Type B pancreatic cell (in vitro differentiated cells): ENCODE measurements at regions not wholly inside any gene's neighbourhood (a gene's known extent, or its start where the extent isn't known, plus 50 kb on each side); places are given as distances from the start of the nearest gene placed in this dataset.

Source experiments
- DNase-seq: peaks from one replicate; pipeline ENCODE4 v3.0.0; 2021; ENCODE audit warnings: mixed read lengths; ENCODE audit not compliant: unreplicated experiment; ENCODE audit errors: extremely low spot score
- H3K27ac Mint-ChIP-seq: 2 replicates; pipeline ENCODE4 v1.8.0; 2021; ENCODE audit warnings: mild to moderate bottlenecking, mixed read lengths
- H3K27me3 Mint-ChIP-seq: 2 replicates; pipeline ENCODE4 v1.8.0; 2021; ENCODE audit warnings: mixed read lengths
- H3K36me3 Mint-ChIP-seq: 2 replicates; pipeline ENCODE4 v1.8.0; 2021; ENCODE audit warnings: mixed read lengths
- H3K4me1 Mint-ChIP-seq: one replicate; pipeline ENCODE4 v1.8.0; 2021; ENCODE audit warnings: mixed read lengths; ENCODE audit not compliant: unreplicated experiment
- H3K4me3 Mint-ChIP-seq: 2 replicates; pipeline ENCODE4 v1.8.0; 2021; ENCODE audit warnings: mild to moderate bottlenecking, mixed read lengths
- H3K9me3 Mint-ChIP-seq: 2 replicates; pipeline ENCODE4 v1.8.0; 2021; ENCODE audit warnings: mixed read lengths
- TF ChIP-seq, protein P1 (sequence below): fragments of 200-600 bp; sonication (generic); conservative IDR thresholded peaks from 2 replicates; pipeline ENCODE4 v1.5.0; 2021; ENCODE audit warnings: antibody characterized with exemption, mild to moderate bottlenecking

DNA sequence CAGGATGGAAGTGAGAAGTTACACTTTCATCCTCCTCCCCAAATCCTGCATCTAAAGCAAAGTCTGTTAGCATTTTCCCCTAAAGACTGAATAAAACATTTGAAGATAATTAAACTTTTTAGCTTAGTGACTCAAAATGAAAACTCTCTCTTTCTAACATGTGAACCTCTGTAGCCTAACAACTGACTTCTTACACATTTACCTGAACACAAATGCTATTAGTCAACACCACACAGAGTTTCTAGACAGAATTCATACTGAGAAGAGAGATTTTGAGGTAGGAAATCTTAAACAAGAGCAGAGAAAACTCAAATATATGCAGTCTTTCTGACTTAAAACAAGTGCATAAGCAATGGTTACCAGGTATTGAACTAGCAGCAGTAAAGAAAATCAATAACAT lies 149.9 kb upstream of the SMLR1 start:
- H3K27me3 Mint-ChIP-seq: peaks cover 4% of the 10 kb centered on the region
- DNase-seq: no peak

DNA sequence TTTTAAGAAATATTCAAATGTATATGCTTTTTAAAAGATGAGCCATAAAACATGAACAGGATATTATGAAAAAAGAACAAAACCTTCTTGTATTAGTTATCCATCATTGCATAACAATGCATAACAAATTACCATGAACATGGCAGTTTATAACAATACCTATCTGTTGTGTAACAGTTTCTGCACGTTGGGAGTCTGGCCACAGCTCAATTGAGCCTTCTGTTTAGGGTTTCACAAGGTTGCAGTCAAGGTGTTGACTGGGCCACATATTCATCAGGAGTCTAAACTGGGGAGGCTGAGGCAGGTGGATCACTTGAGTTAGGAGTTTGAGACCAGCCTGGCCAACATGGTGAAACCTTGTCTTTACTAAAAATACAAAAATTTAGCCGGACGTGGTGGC lies 149.4 kb upstream of the SMLR1 start:
- H3K27ac Mint-ChIP-seq: no peak overlapping the region
- H3K36me3 Mint-ChIP-seq: no peaks in the 10 kb centered on the region
- H3K4me1 Mint-ChIP-seq: no peaks in the 10 kb centered on the region
- peaks cover 7% of the 10 kb centered on the region for H3K9me3 Mint-ChIP-seq
- DNase-seq: no peak
- H3K4me3 Mint-ChIP-seq: no peak overlapping the region
- TF ChIP-seq, protein P1, sequence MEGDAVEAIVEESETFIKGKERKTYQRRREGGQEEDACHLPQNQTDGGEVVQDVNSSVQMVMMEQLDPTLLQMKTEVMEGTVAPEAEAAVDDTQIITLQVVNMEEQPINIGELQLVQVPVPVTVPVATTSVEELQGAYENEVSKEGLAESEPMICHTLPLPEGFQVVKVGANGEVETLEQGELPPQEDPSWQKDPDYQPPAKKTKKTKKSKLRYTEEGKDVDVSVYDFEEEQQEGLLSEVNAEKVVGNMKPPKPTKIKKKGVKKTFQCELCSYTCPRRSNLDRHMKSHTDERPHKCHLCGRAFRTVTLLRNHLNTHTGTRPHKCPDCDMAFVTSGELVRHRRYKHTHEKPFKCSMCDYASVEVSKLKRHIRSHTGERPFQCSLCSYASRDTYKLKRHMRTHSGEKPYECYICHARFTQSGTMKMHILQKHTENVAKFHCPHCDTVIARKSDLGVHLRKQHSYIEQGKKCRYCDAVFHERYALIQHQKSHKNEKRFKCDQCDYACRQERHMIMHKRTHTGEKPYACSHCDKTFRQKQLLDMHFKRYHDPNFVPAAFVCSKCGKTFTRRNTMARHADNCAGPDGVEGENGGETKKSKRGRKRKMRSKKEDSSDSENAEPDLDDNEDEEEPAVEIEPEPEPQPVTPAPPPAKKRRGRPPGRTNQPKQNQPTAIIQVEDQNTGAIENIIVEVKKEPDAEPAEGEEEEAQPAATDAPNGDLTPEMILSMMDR: no peak
- H3K27me3 Mint-ChIP-seq: peaks cover 5% of the 10 kb centered on the region

More for the DNA sequence above, 149.9 kb upstream of the SMLR1 start:
- no peak overlapping the region for H3K4me3 Mint-ChIP-seq
- H3K4me1 Mint-ChIP-seq: no peaks in the 10 kb centered on the region
- no peaks in the 10 kb centered on the region for H3K36me3 Mint-ChIP-seq
- H3K9me3 Mint-ChIP-seq: peaks cover 7% of the 10 kb centered on the region
- TF ChIP-seq, protein P1: no peak
- no peak overlapping the region for H3K27ac Mint-ChIP-seq

DNA sequence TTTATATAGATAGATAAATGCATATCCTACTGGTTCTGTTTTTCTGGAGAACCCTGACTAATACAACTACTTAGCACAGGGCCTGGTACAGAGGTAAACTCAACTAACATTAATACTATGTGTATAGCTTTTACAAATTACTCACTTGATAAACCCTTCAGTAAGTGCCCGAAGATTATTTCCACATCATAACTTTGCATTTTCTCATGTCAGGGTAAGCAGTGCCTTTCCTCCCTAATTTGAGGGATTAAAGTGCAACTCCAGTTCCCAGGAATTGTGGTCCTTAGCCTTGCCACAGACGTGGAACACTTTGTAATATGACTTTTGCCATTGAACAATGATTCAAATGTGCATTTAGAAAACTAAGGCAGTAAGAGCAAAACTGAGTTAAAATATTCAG lies 147.5 kb upstream of the SMLR1 start:
- Mint-ChIP-seq H3K27me3 (peaks cover 5% of the 10 kb centered on the region), H3K36me3 (no peaks in the 10 kb centered on the region), H3K4me1 (no peaks in the 10 kb centered on the region), H3K9me3 (peaks cover 7% of the 10 kb centered on the region), H3K27ac (no peak overlapping the region), H3K4me3 (no peak overlapping the region)
- TF ChIP-seq, protein P1: no peak
- no peak for DNase-seq

DNA sequence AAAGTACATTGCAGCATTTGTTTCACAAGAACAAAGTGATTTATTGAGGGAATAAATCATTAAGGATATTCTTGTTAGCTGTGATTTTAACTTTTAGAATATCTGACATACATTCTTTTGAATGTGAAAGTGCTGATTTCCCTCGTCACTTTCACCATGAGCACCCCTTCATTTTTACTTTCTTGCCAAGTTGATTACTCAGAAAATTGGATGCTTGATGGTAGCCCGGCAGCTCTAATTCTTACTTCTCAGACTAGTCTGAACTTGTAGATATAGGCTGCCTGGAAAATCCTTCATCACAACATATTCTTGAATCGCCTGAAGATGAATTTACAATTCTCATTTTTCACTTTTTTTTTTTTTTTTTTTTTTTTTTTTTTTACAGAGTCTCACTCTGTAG lies 147.1 kb upstream of the SMLR1 start:
- H3K4me3 Mint-ChIP-seq: no peak overlapping the region
- TF ChIP-seq, protein P1: no peak
- no peaks in the 10 kb centered on the region for H3K4me1 Mint-ChIP-seq
- DNase-seq: no peak
- H3K36me3 Mint-ChIP-seq: no peaks in the 10 kb centered on the region
- no peak overlapping the region for H3K27ac Mint-ChIP-seq
- H3K27me3 Mint-ChIP-seq: peaks cover 5% of the 10 kb centered on the region
- H3K9me3 Mint-ChIP-seq: peaks cover 7% of the 10 kb centered on the region

DNA sequence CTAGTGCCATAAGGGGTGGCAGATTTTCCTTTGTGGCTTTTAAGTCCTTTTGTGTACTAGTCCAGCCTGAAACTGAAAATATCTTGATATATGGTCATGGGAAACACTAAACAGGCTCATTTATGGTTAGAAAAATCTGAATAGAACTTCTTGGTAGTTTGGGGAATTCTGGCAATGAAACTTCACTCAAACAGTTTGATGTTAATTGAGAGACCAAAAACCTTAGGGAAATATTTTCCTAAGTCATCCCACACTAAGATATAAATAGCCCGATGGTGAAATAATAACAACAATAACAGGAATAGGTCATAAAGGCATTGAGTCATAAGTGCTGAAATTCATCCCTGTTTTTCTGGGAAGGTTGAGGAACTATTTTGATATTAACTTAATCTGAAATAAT lies 146.2 kb upstream of the SMLR1 start:
- Mint-ChIP-seq H3K36me3 (no peaks in the 10 kb centered on the region), H3K27ac (no peak overlapping the region), H3K4me1 (no peaks in the 10 kb centered on the region), H3K4me3 (no peak overlapping the region), H3K27me3 (peaks cover 5% of the 10 kb centered on the region), H3K9me3 (peaks cover 7% of the 10 kb centered on the region)
- DNase-seq: no peak
- TF ChIP-seq, protein P1: no peak

DNA sequence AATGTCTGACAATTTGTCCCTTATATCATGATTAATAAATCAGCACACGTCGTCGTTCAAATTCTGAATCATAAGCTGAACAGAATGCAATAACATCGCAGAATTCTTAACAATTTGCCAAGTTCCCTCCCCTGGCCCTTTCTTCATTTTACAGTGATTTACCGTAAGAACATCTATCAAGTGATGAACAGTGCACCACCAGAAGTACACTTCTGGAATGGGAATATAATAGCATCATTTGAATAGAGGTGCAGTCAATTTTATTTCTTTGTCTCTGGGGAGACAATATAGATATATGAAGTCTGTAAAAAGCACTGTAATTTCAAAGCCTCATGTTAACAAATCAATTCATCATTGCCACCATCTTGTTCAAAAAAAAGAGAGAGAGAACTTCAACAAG lies 145.1 kb upstream of the SMLR1 start:
- H3K27me3 Mint-ChIP-seq: peaks cover 5% of the 10 kb centered on the region
- H3K36me3 Mint-ChIP-seq: no peaks in the 10 kb centered on the region
- peaks cover 7% of the 10 kb centered on the region for H3K9me3 Mint-ChIP-seq
- H3K27ac Mint-ChIP-seq: no peak overlapping the region
- TF ChIP-seq, protein P1: no peak
- DNase-seq: no peak
- H3K4me1 Mint-ChIP-seq: no peaks in the 10 kb centered on the region
- H3K4me3 Mint-ChIP-seq: no peak overlapping the region
